NCI-H526 (cell line): ENCODE measurements at regions not wholly inside any gene's neighbourhood (a gene's known extent, or its start where the extent isn't known, plus 50 kb on each side); places are given as distances from the start of the nearest gene placed in this dataset.
"Not testable (repeated sequence)": the region's sequence is repeated elsewhere in the genome, so short reads cannot be mapped to it uniquely, and the experiment has no call there.

Experiments used
- DNase-seq, 2 experiments: peaks; one replicate each; lab custom pipeline; 2025; lab: John Stamatoyannopoulos, UW

DNA sequence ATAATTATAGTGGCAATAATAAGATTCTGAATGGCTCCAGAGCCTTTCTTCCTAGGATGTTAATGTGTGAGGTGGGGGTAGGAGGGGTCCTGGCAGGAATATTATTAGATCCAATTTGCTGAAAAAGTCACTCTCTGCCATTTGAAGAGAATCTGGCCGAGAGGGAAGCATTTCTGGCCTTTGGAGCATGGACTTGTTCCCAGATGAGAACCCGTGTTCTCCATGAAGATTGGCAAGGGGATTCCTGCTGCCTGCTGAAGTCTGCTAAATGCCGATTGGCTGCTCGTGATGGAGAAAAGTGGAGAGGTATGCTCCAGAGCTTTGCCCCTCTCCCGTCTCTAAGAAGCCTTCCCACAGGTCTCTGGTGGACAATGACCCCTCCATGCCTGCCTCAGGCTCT, 135.6 kb downstream of the TRIM43 start:
- not testable (repeated sequence) for DNase-seq

DNA sequence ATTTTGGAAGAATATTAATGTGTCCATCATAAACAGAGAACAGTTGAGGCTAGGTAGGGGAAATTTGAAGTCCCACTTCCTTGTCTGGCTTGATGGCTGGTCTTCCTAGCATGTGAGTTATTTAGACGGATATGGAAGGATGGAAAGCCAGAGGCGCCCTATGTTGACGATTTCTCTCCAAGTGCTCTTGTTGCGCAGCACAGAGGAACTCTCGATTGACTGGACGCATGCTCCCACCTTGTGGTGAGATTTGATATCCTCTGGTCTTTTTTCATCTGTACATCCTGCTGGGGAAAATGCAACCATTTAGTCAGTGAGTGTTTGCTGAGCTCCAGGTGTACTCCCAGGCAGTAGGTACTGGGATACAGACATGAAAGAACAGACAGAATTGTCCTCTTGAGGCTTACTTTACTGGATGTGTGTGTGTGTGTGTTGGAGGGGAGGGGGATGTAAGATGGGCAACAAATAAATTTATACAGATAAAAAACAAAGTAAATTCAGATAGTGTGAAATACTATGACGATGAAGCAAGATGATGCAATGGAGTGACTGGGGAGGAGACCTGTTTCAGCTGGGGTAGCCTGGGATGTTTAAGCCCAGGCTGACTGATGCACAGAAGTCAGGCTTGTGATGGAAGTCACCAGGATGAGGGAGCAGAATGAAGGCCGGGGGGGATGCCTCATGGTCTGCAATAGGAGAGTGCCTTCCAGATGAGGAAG, 137.2 kb downstream of the TRIM43 start:
- DNase-seq = peak; percentile 82 to 88

DNA sequence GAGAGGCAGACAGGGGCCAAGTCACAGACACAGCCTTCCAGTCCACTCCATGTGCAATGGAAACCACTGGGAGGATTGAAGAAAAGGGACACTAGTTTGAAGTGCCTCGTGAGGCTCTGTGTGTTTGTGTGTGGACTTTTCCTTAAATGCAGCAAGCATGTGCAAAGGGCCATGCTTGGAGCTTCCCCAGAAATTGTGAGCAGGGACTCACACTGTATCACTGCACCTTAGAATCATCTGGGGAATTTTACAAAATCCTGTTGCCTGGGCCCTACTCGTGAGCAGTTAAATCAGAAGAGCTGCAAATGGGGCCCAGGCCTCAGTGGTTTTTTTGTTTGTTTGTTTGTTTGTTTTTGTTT, 137.8 kb downstream of the TRIM43 start:
- no peak for DNase-seq

- no peak for DNase-seq
Observed at GRCh38 chr2:95730813-95731212, 139.0 kb downstream of the TRIM43 start.

- DNase-seq = no peak
Observed at GRCh38 chr2:95734976-95735890, 143.4 kb downstream of the TRIM43 start.

- no peak for DNase-seq
Observed at GRCh38 chr2:95738301-95738700, 146.5 kb downstream of the TRIM43 start.

GRCh38 chr2:95752126-95752525, 160.3 kb downstream of the TRIM43 start:
- not testable (repeated sequence) for DNase-seq

GRCh38 chr2:95753812-95754211, 162.0 kb downstream of the TRIM43 start:
- DNase-seq = not testable (repeated sequence)

- DNase-seq = not testable (repeated sequence)
Observed at GRCh38 chr2:95754213-95754612, 162.4 kb downstream of the TRIM43 start.

GRCh38 chr2:95754819-95755563, 163.2 kb downstream of the TRIM43 start:
- DNase-seq = not testable (repeated sequence)

DNA sequence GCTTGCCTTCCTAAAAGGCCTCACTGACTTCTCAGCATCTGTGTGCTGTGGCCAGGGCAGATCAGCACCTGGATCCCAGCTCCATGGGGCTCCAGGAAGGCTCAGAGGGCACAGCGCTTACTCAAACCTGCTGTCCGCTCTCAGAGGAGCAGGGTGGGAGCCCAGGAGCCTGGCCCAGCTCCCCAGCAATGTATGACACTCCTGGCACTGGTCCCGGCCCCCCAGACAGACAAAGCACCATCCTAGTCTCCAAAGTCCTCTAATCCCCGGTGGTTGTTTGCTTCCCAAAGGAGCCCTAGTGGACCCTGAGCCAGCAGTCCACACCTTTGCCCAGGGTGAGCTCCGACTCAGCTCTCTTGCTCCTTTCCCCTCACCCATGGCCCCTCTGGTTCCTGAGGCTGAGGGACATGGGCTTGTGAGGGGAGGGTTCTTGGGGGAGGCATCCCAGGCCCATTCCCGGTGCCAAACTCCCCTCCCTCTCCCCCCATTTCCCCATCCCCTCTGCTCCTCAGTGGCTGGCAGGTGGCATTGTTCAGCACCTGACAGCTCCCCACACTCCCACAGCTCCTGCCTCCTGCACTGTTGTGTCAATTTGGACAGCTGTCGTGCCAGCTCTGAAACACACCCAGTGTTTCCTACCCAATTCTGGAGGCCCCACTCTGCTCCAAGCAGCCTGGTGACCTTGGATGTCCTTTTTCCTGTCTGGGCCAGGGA, 164.3 kb downstream of the TRIM43 start:
- not testable (repeated sequence) for DNase-seq

- DNase-seq = no peak
Observed at GRCh38 chr2:95757988-95758387, 166.2 kb downstream of the TRIM43 start.

DNA sequence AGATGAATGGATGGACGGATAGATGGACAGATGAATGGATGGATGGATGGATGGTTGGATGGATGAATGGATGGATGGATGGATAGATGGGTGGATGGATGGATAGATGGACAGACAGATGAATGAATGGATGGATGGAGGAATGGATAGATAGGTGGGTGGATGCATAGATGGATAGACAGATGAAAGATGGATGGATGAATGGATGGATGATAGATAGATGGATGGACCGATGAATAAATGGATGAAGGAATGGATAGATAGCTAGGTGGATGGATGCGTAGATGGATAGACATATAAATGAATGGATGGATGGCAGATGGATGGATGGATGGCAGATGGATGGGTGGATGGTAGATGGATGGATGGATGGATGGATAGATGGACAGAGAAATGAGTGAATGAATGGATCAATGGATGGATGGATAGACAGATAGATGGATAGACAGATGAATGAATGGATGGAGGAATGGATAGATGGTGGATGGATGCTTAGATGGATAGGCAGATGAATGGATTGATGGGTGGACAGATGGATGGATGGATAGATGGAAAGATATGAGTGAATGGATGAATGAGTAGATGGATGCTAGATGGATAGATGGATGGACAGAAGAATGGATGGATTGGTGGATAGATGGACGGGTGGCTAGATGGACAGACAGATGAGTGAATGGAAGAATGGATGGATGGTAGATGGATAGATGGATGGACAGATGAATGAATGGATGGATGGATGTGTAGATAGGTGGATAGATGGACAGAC, 167.9 kb downstream of the TRIM43 start:
- no peak for DNase-seq

GRCh38 chr2:95760806-95761525, 169.2 kb downstream of the TRIM43 start:
- no peak for DNase-seq

- no peak for DNase-seq
Observed at GRCh38 chr2:95761556-95761955, 169.8 kb downstream of the TRIM43 start.

DNA sequence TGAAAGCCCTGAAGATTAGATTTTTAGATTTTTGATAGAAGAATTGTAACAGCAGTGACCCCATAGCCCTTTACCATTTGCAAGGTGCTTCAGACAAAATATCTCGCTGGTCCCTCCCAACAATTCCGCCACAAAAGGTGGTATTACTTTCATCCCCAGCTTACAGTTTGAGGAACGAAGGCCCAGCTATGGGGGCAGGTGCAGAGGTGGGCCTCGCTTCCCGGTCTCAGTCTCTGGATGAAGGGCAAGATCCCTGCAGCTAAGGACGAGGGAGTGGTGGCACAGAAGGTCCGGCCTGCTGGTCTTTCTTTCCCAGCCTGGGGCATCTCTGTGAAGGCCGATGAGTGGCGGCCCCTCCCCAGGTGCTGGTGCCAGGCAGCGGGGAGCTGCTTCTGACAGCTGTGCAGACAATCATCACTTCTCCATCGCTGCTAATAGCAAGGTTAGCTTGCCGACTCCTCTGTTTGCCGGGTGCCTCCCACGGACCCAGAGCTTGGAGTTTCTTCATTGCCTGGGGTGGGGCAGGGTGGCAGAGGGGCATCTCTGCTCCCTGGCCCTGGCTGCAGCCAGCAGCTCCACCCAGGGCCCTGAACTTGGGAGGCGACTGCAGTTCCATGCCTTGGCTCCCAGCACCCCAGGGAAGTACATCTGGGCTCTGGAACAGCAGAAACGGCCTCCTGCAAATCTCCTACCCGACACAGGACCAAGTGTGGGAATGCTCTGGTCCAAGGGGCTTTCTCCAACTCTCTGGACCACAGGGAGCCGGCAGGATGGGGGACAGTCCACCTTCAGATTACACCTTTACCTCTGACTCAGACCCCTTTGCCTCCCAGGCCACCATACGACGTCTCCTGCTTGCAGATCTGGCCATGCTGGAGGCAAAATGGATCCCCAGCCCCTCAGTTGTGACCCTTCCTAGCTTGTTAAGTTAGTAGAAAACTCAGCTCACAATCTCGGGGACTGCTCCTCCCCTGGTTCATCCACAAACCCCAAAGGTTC, 170.5 kb downstream of the TRIM43 start:
- DNase-seq = not testable (repeated sequence)

DNA sequence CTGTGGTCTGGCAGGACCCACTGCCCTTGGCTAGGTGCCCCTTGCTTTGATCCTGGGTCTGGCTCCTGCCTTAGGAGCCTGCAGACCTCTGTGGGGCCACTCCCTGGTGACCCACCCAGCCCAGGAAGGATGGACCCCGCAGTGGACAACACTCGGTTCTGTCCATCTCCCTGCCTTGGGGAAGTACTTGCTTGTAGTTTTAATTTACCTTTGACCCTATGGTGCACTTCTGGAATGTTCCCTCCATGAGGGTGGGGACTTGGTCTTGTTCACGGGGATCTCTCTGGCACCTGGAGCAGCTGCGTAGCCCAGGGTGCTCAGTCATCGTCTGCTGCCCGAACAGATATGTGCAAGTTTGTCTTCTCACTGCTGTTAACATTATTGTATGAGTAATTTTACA, 171.3 kb downstream of the TRIM43 start:
- not testable (repeated sequence) for DNase-seq

DNA sequence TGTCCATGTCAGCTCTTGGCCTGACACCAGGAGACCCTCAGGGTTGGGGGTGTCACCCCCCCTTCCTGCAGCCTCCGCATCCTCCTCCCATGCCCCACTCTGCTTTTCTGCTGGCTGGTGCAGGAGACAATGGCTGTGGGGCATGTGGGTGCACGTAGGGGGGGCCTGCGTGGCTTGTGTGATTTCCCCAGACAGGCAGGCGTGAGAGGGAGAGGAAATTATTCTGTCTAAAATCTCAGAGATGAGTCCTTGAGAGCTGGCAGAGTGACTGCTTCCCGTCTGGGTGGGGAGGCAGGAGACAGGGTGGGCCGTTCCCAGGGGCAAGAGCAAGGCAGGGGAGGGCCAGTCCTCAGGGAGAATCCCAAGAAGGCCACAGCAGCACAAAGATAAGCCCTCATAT, 173.2 kb downstream of the TRIM43 start:
- DNase-seq = not testable (repeated sequence)
